Stimulated activated CD4-positive, alpha-beta T cell treated with anti-CD3 and anti-CD28 coated beads, Interleukin-4, amount 100 ng/mL, for 48 hours (primary cell): ENCODE measurements at regions not wholly inside any gene's neighbourhood (a gene's known extent, or its start where the extent isn't known, plus 50 kb on each side); places are given as distances from the start of the nearest gene placed in this dataset.
"Not testable (repeated sequence)": the region's sequence is repeated elsewhere in the genome, so short reads cannot be mapped to it uniquely, and the experiment has no call there.

Experiments used
- DNase-seq, 2 donors: peaks; one replicate each; pipeline ENCODE4 v3.0.0-alpha.2; 2020; ENCODE audit warnings: low read depth in 2 of 2

- DNase-seq = no peak
Measured at GRCh38 chr19:30103981-30104380, 161.9 kb downstream of the URI1 start.

GRCh38 chr19:30105316-30105715 is 163.3 kb downstream of the URI1 start:
- DNase-seq = no peak

- no peak for DNase-seq
Measured at GRCh38 chr19:30105727-30106126, 163.7 kb downstream of the URI1 start.

- no peak for DNase-seq
Measured at GRCh38 chr19:30106417-30107095, 164.5 kb downstream of the URI1 start.

GRCh38 chr19:30107251-30107650 is 165.2 kb downstream of the URI1 start:
- DNase-seq = no peak

GRCh38 chr19:30109565-30109964 is 167.5 kb downstream of the URI1 start:
- DNase-seq = no peak

- no peak for DNase-seq
Measured at GRCh38 chr19:30111021-30111855, 169.2 kb downstream of the URI1 start.

- no peak for DNase-seq
Measured at GRCh38 chr19:30112171-30112570, 170.1 kb downstream of the URI1 start.

GRCh38 chr19:30112666-30113065 is 170.6 kb downstream of the URI1 start:
- DNase-seq = no peak

GRCh38 chr19:30113186-30113585 is 171.1 kb downstream of the URI1 start:
- no peak for DNase-seq

GRCh38 chr19:30114095-30114494 is 172.1 kb downstream of the URI1 start:
- not testable (repeated sequence) for DNase-seq

- no peak for DNase-seq
Measured at GRCh38 chr19:30115947-30116346, 173.9 kb downstream of the URI1 start.

- no peak for DNase-seq
Measured at GRCh38 chr19:30116530-30116929, 174.5 kb downstream of the URI1 start.

GRCh38 chr19:30116984-30117555 is 175.0 kb downstream of the URI1 start:
- no peak for DNase-seq

- no peak for DNase-seq
Measured at GRCh38 chr19:30117636-30118145, 175.7 kb downstream of the URI1 start.

- DNase-seq = no peak
Measured at GRCh38 chr19:30118221-30118620, 176.2 kb downstream of the URI1 start.

- DNase-seq = no peak
Measured at GRCh38 chr19:30118760-30119159, 176.7 kb downstream of the URI1 start.

- DNase-seq = no peak
Measured at GRCh38 chr19:30119180-30119908, 177.3 kb downstream of the URI1 start.

- DNase-seq = no peak
Measured at GRCh38 chr19:30120860-30121484, 178.9 kb downstream of the URI1 start.

GRCh38 chr19:30122431-30122830 is 180.4 kb downstream of the URI1 start:
- no peak for DNase-seq

GRCh38 chr19:30123119-30123518 is 181.1 kb downstream of the URI1 start:
- no peak for DNase-seq

- DNase-seq = no peak
Measured at GRCh38 chr19:30123611-30124010, 181.6 kb downstream of the URI1 start.
